NCI-H1694 treated with DMSO at 0.1 percent for 48 hours (cell line): ENCODE measurements at regions not wholly inside any gene's neighbourhood (a gene's known extent, or its start where the extent isn't known, plus 50 kb on each side); places are given as distances from the start of the nearest gene placed in this dataset.
"Not testable (repeated sequence)": the region's sequence is repeated elsewhere in the genome, so short reads cannot be mapped to it uniquely, and the experiment has no call there.

Experiments used
- DNase-seq: peaks from one replicate; lab custom pipeline; 2025; lab: John Stamatoyannopoulos, UW

GRCh38 chr5:143634689-143635088 is 177.3 kb upstream of the HMHB1 start:
- DNase-seq = no peak

DNA sequence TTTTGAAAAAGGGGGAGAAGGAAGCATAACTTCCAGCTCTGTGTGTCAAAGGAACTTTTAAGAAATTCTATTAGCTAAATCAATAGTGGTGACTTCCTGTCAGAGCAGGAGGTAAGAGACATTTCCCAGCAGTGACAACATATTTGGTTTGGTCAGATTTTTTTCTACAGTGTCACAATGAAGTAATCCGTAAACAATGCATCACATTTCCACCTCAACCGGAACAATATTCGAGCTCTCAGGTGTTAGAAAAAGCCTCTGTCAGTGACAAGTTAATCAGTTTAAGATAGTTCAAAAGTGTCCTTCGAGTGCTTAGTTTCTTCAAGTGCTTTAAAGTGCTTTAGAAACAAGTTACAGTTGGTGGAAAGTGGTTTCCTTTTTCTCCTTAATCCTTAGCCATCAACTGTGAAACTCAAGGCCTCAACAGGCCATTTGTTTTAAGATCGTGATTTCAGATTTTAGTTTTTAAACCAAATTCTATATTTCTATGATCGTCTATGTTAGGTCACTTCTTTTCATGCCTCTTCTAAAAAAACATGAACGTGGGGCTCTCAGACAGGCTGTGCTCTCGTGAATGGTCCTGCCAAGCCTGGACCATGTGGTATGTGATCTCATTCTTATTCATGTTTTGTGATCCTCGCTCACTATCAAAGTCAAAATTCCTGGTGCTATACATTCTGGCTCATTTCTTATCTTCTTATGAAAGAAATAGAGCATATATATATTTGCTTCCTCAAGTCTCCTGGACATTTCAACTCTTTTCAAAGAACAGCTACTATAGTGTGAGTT is 181.9 kb upstream of the HMHB1 start:
- DNase-seq = no peak

GRCh38 chr5:143625048-143625447 is 186.9 kb upstream of the HMHB1 start:
- DNase-seq = not testable (repeated sequence)

DNA sequence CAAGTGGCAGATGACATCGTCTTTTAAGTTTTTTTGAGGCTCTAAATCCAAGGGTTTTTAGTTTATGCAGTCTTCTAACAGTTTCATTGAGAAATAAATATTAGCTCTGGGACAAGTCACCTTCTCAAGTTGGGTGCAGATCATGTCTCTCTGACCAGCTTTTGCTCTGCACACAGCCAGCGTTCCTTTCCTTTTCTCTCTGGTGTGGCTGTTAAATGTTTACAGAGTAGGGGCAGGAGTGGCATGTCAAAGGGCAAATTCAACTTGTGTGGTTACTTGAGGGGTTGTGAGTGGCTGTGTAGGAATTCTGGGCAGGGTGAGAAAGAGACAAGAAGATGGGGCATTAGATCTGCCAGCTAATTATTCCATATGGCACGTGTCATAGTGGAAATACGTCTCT is 187.5 kb upstream of the HMHB1 start:
- no peak for DNase-seq

GRCh38 chr5:143619040-143619439 is 192.9 kb upstream of the HMHB1 start:
- DNase-seq = no peak

DNA sequence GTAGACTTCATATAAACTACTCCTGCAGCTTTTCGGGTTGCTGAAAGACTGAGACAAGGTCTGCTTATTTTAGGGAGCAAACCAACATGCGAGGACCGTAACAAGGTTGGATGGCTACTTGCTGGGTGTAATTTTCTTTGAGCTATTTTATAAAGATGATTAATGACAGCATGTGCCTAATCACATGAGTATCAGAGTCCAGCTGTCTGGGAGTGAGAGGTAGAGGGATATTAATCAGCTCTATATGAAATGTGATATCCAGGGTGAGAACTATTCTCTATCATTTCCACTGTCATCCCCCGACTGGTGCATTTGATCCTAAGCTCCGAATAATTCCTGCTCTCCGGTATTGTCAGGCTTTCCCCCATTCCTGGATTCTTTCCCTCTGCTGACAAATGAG is 193.8 kb upstream of the HMHB1 start:
- DNase-seq = no peak

- no peak for DNase-seq
Observed at GRCh38 chr5:143614831-143615230, 197.1 kb upstream of the HMHB1 start.

GRCh38 chr5:143613329-143613728 is 198.6 kb upstream of the HMHB1 start:
- peak; percentile 30 for DNase-seq

- DNase-seq = no peak
Observed at GRCh38 chr5:143610946-143611345, 201.0 kb upstream of the HMHB1 start.

GRCh38 chr5:143606043-143606752 is 202.7 kb upstream of the NR3C1 start:
- DNase-seq = no peak

DNA sequence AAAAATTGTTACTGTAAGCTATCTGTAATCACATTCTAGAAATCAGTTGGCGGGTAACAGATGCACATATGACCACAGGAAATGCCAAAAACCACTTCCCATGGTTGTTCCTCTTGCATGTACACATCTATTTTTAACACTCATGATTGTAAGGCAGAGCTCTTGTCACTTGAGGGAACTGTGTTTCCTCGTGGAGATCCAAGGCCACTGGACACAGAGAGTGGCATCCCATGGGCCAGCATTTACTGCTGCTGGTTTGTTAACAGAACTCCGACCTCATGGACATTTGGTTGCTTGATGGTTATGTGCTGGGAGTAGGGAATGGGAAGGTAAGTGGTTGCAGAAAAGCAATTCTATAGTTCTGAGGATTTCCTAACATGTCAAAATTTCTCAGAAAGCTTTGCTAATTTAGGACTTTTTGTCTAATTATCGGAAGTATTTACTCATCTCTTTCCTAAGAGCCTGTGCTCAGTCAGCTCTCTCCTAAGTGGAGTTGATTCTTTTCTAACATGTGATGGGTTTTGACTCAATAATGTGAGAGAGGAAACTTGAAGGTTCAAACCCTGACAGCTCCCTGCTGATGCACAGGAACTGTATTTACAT is 202.0 kb upstream of the NR3C1 start:
- DNase-seq = no peak

- DNase-seq = no peak
Observed at GRCh38 chr5:143601917-143602333, 198.4 kb upstream of the NR3C1 start.

- DNase-seq = no peak
Observed at GRCh38 chr5:143601357-143601756, 197.9 kb upstream of the NR3C1 start.

DNA sequence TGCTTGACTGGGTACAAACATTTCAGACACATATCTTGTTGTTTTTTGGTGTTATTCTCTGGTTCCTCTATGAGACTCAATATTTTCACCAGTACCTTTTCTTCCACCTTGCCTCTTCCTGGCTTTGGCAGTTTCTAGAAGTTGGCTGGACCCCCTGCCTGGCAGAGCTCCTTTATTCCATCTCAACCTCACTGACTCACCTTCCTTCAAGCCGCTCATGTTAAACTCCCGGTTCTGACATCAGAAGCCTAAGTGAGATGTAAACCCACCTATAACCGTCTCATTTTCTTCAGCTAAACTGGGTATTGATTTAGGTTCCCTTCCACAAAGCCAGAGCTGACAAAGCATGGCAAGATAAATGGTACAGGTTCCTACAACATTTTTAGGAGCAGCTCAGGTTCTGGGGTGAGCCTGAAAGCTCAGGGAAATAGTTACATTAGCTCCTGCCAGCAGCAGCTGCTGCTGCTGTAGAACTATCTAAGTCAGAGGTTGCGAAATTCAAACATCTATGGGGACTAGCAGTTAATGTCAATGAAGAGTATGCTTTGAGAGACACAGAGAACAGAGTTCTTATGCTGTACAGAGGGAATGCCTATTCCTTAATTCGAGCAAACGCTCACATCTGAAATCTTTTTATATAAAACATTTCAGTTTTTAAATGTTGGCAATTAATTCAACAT is 197.1 kb upstream of the NR3C1 start:
- DNase-seq = no peak

DNA sequence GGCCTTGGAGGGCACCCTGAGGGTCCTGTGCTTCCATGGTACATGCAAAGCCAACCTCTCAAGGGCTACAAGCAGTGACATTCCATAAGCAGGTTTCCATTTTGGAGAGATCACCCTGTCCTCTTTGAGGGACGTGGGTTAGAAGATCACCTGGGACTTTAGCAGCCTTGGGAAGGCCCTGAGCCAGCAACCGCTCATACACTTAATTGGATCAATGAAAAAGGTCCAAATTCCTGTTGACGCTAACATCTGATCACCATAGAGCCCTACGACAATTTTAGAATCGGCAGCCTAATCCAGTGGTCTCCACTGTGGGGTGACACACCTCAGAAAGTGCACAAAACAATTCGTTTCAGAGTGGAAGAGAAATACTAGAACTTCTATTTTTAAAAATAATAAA is 196.0 kb upstream of the NR3C1 start:
- DNase-seq = no peak

GRCh38 chr5:143596824-143597223 is 193.3 kb upstream of the NR3C1 start:
- no peak for DNase-seq

- no peak for DNase-seq
Observed at GRCh38 chr5:143594902-143595818, 191.7 kb upstream of the NR3C1 start.

DNA sequence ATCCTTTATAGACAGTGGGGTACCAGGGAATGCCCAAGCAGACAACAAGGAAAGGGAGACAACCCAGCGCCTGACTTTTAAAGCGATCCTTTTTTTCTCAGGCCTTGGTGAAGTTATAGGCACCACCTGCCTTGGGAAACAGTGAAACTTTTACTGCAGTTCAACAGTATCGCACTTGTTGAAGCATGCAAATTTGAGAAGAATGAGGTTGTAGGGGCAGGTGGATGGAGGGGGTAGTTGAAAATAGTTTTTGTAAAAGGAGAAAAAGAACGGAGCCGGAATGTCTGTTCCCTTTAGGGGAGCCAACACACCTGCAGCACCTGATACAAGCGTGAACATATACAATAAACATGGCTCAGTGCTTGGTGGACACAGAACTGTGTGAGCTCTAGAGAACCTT is 190.2 kb upstream of the NR3C1 start:
- no peak for DNase-seq

DNA sequence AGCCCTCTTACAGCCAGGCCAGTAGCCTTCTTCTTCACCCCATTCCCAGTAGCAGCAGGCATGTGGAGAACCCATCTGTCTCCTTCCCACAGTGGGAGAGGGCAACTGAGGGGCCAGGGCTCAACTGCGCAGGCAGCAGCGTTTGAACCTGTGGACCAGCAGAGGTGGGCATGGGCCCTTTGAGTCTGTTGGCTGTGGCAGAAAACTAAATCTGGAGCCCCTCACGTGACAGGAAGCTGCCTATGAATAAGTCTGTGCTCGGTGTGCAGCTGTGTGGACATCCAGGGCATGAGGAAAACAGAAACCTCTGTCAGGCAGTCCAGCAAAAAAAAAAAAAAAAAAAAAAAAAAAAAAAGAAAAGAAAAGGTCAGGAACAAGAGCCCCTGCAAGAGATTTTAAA is 189.2 kb upstream of the NR3C1 start:
- no peak for DNase-seq

- DNase-seq = no peak
Observed at GRCh38 chr5:143588933-143589662, 185.6 kb upstream of the NR3C1 start.

DNA sequence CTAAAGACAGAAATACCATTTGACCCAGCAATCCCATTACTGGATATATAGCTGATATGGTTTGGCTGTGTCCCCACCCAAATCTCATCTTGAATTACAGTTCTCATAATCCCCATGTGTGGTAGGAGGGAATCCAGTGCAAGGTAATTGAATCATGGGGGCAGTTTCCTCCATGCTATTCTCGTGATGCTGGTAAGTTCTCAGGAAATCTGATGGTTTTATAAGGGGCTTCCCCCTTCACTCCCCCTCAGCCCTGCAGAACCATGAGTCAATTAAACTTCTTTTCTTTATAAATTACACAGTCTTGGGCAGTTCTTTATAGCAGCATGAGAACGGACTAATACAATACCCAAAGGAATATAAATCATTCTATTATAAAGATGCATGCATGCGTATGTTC is 184.6 kb upstream of the NR3C1 start:
- not testable (repeated sequence) for DNase-seq
